ENCODE measurements at regions not wholly inside any gene's neighbourhood (a gene's known extent, or its start where the extent isn't known, plus 50 kb on each side); places are given as distances from the start of the nearest gene placed in this dataset.

- DNase-seq (ENCODE audit: low read depth): no peak
- TF ChIP-seq, protein P1, sequence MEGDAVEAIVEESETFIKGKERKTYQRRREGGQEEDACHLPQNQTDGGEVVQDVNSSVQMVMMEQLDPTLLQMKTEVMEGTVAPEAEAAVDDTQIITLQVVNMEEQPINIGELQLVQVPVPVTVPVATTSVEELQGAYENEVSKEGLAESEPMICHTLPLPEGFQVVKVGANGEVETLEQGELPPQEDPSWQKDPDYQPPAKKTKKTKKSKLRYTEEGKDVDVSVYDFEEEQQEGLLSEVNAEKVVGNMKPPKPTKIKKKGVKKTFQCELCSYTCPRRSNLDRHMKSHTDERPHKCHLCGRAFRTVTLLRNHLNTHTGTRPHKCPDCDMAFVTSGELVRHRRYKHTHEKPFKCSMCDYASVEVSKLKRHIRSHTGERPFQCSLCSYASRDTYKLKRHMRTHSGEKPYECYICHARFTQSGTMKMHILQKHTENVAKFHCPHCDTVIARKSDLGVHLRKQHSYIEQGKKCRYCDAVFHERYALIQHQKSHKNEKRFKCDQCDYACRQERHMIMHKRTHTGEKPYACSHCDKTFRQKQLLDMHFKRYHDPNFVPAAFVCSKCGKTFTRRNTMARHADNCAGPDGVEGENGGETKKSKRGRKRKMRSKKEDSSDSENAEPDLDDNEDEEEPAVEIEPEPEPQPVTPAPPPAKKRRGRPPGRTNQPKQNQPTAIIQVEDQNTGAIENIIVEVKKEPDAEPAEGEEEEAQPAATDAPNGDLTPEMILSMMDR (IDR thresholded peaks at IDR 0.05; ENCODE audit: low read depth, low read length, missing control alignments): no peak
- no peak overlapping the region for H3K4me3 ChIP-seq (ENCODE audit: low read depth, low read length)
- in situ Hi-C loops (cut with HindIII; ENCODE audit: low sequenced_read_pairs): no loop called here
Observed at GRCh38 chr20:11051136-11051535, 377.3 kb upstream of the JAG1 start.

DNA sequence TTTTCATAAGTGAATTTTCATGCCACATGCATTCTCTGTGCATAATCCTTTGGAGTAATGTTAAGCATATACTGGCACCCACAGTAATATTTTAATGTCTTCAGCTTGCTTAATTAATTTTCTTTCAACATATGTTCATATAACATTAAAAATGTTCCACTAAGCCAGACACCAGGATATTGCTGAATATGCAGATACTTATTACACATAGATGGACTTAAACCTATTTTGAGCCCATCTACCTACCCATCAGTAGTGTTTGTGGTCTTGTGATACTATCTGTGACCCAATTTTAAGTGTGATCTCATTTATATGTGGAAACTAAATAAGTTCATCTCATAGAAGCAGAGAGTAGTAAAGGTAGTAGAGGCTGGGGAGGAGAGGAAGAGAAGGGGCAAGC is 379.5 kb upstream of the JAG1 start:
- no peak for DNase-seq (ENCODE audit: low read depth)
- in situ Hi-C loops (cut with HindIII; ENCODE audit: low sequenced_read_pairs): no loop called here
- TF ChIP-seq, protein P1 (IDR thresholded peaks at IDR 0.05; ENCODE audit: low read depth, low read length, missing control alignments): no peak

DNA sequence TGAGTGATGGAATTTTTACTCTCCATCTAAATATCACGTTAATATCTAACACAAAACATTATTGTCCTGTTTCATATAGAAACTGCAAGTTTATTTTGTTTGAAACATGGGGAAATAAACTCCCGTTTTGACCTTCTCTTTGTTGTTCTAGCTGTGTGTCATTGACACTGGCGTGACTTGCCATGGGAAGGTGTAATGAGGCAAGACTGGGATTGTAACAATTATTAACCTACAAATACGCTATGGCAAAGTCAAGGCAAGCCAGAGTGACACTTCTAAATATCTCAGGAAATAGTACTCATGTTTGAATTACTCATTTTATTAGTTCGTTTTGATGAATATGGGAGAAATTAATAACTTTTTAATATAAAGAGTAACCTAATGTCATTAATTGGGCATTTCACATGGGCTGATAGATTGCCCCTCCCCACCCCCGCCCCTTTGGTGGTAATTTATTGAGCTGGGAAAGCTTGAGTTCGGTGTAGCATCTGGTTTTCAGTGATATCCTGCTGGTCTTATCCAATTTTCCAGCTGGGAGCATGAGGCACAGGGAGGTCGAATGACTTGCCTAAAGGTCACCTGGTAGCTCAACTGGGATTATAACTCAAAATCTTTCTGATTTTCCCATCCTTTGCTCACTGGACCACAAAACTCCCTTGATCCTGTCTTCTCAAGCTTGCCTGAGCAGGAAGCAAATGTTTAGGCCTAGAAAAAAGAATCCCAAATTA is 380.6 kb upstream of the JAG1 start:
- TF ChIP-seq, protein P1 (IDR thresholded peaks at IDR 0.05; ENCODE audit: low read depth, low read length, missing control alignments): no peak
- no peak for DNase-seq (ENCODE audit: low read depth)
- H3K4me3 ChIP-seq (ENCODE audit: low read depth, low read length): no peak overlapping the region
- in situ Hi-C loops (cut with HindIII; ENCODE audit: low sequenced_read_pairs): no loop called here

More for the DNA sequence above, 379.5 kb upstream of the JAG1 start:
- no peak overlapping the region for H3K4me3 ChIP-seq (ENCODE audit: low read depth, low read length)

DNA sequence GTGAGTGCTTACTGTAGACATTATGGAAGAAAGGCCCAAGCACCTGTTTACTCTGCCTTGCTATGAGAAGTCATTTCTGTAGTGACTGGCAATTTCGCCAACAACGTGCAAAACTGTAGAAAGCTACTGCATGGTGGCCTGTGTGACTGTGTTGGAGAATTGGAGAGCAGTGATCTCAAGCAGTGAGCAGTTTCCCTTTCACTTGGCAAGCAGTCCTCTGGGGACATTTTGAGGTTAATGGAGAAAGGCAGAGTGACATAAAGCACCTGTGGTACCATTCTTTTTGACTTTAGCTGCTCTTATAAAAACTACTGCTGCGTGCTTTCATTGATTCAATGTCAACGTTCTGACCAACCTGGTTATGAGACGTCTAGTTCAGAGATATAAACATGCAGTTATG is 382.6 kb upstream of the JAG1 start:
- no peak overlapping the region for H3K4me3 ChIP-seq (ENCODE audit: low read depth, low read length)
- in situ Hi-C loops (cut with HindIII; ENCODE audit: low sequenced_read_pairs): no loop called here
- no peak for DNase-seq (ENCODE audit: low read depth)
- TF ChIP-seq, protein P1 (IDR thresholded peaks at IDR 0.05; ENCODE audit: low read depth, low read length, missing control alignments): no peak

- H3K4me3 ChIP-seq (ENCODE audit: low read depth, low read length): no peak overlapping the region
- TF ChIP-seq, protein P1 (IDR thresholded peaks at IDR 0.05; ENCODE audit: low read depth, low read length, missing control alignments): no peak
- no peak for DNase-seq (ENCODE audit: low read depth)
- in situ Hi-C loops (cut with HindIII; ENCODE audit: low sequenced_read_pairs): no loop called here
Observed at GRCh38 chr20:11057624-11058023, 383.8 kb upstream of the JAG1 start.

- TF ChIP-seq, protein P1 (IDR thresholded peaks at IDR 0.05; ENCODE audit: low read depth, low read length, missing control alignments): no peak
- H3K4me3 ChIP-seq (ENCODE audit: low read depth, low read length): no peak overlapping the region
- in situ Hi-C loops (cut with HindIII; ENCODE audit: low sequenced_read_pairs): no loop called here
- DNase-seq (ENCODE audit: low read depth): no peak
Observed at GRCh38 chr20:11059659-11060058, 385.9 kb upstream of the JAG1 start.

All from astrocyte of the cerebellum (primary cell).